Naive thymus-derived CD4-positive, alpha-beta T cell (primary cell): ENCODE measurements at regions not wholly inside any gene's neighbourhood (a gene's known extent, or its start where the extent isn't known, plus 50 kb on each side); places are given as distances from the start of the nearest gene placed in this dataset.

Experiments
- ATAC-seq: fragments of 150-1000 bp; cut with Tn5 transposase; 2 replicates; pipeline ENCODE4 v1.10.0; 2021; ENCODE audit warnings: mild to moderate bottlenecking, moderate library complexity
- CTCF ChIA-PET: fragments of 350-600 bp; sonication (Branson Sonifier 250); formaldehyde crosslinking; loops from one replicate; lab custom pipeline; 2021; ENCODE audit warnings: antibody characterized with exemption; lab: Charles Lee
- POLR2A ChIA-PET: fragments of 350-600 bp; sonication (Branson Sonifier 250); formaldehyde crosslinking; loops from one replicate; lab custom pipeline; 2021; ENCODE audit warnings: antibody characterized with exemption, inconsistent platforms; lab: Charles Lee
- DNase-seq, 9 donors: peaks; one replicate each; pipeline versions ENCODE4 v3.0.0 to v3.0.0-alpha.2; 2020 to 2022; ENCODE audit warnings: mixed read lengths in 1 of 9
- H3K27ac ChIP-seq: one replicate; pipeline ENCODE4 v1.7.0; 2013; ENCODE audit warnings: mild to moderate bottlenecking, low read depth, low read length, moderate library complexity
- H3K27me3 ChIP-seq, 2 donors: one replicate each; pipeline ENCODE4 v1.7.0; 2013; ENCODE audit warnings: low read length in 2 of 2, mild to moderate bottlenecking in 2 of 2, moderate library complexity in 2 of 2; ENCODE audit not compliant: control insufficient read depth in 2 of 2, insufficient read depth in 2 of 2
- H3K36me3 ChIP-seq, 3 experiments: 1 replicate in 2 of 3; 2 replicates in 1 of 3; pipeline ENCODE4 v1.7.0; 2013; ENCODE audit warnings: low read length in 3 of 3, mild to moderate bottlenecking in 3 of 3, moderate library complexity in 1 of 3; ENCODE audit not compliant: insufficient read depth in 3 of 3, control insufficient read depth in 2 of 3
- H3K4me1 ChIP-seq, 2 donors: one replicate each; pipeline ENCODE4 v1.7.0; 2013; ENCODE audit warnings: low read length in 2 of 2, mild to moderate bottlenecking in 2 of 2, moderate library complexity in 1 of 2; ENCODE audit not compliant: control insufficient read depth in 2 of 2, insufficient read depth in 2 of 2
- H3K4me3 ChIP-seq: 2 replicates; pipeline ENCODE4 v1.7.0; 2013; ENCODE audit warnings: mild to moderate bottlenecking, low read length
- H3K9me3 ChIP-seq, 3 experiments: 1 replicate in 2 of 3; 2 replicates in 1 of 3; pipeline ENCODE4 v1.7.0; 2013; ENCODE audit warnings: low read length in 3 of 3; ENCODE audit not compliant: control insufficient read depth in 2 of 3
- H3K27ac Mint-ChIP-seq, 9 donors: one replicate each; pipeline ENCODE4 v1.8.0; 2020 to 2022; ENCODE audit warnings: mixed read lengths in 9 of 9, mild to moderate bottlenecking in 8 of 9, moderate library complexity in 5 of 9, inconsistent platforms in 2 of 9
- H3K27me3 Mint-ChIP-seq, 5 donors: one replicate each; pipeline ENCODE4 v1.8.0; 2021 to 2022; ENCODE audit warnings: mixed read lengths in 5 of 5, mild to moderate bottlenecking in 1 of 5
- H3K36me3 Mint-ChIP-seq, 5 donors: one replicate each; pipeline ENCODE4 v1.8.0; 2020 to 2022; ENCODE audit warnings: mixed read lengths in 5 of 5, mild to moderate bottlenecking in 3 of 5, inconsistent platforms in 1 of 5
- H3K4me1 Mint-ChIP-seq, 7 donors: one replicate each; pipeline ENCODE4 v1.8.0; 2020 to 2022; ENCODE audit warnings: mixed read lengths in 7 of 7, mild to moderate bottlenecking in 3 of 7, inconsistent platforms in 1 of 7
- H3K4me3 Mint-ChIP-seq, 10 donors: one replicate each; pipeline ENCODE4 v1.8.0; 2020 to 2022; ENCODE audit warnings: mild to moderate bottlenecking in 10 of 10, mixed read lengths in 10 of 10, moderate library complexity in 6 of 10, inconsistent platforms in 2 of 10
- H3K9me3 Mint-ChIP-seq, 11 donors: one replicate each; pipeline ENCODE4 v1.8.0; 2020 to 2022; ENCODE audit warnings: mixed read lengths in 11 of 11, mild to moderate bottlenecking in 4 of 11, inconsistent platforms in 1 of 11, moderate library complexity in 1 of 11
- intact Hi-C, 2 donors: fragments of 100-400 bp; cut with micrococcal nuclease; formaldehyde crosslinking; loops; one replicate each; pipeline ENCODE4 v1.15.1; 2023

DNA sequence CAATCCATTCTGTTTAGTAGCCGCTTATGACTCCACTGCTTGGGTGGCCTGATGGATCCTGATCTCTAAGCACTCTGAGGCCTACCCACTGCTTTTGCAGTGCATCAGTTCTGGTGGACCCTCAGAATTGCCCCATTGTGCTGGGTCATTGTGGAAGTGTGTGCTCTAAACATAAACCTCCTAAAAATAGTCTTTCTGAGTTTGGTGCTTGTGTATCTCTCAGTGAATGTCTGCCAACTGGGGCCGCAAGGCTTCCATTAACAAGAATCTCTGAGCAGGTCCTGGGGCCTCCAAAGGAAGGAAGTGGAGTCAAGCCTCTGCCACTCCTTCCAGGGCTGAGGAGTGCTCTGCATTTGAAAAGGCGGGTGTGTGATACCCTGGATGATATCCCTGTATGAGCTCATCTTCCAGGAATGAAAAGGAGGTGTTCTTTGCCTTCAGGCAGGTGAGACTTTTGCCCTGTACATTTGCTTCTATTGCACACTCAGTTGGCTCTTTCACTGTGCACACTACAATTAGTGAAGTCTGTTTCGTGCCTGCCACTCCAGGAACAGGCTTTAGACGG lies 80.0 kb upstream of the CACNA2D3 start:
- intact Hi-C loops, result no loop called here
- CTCF ChIA-PET, result no interaction called here
- Histone ChIP-seq H3K4me1 (no peaks in the 10 kb centered on the region), H3K27ac (no peak overlapping the region), H3K9me3 (no peaks in the 10 kb centered on the region), H3K27me3 (no peaks in the 10 kb centered on the region), H3K4me3 (no peak overlapping the region), H3K36me3 (no peaks in the 10 kb centered on the region)
- DNase-seq, result no peak
- Mint-ChIP-seq H3K9me3 (peaks cover 0 to 2% (median 0%) of the 10 kb centered on the region in 11 donors), H3K4me3 (no peak overlapping the region), H3K27ac (no peak overlapping the region), H3K36me3 (no peaks in the 10 kb centered on the region), H3K27me3 (peaks cover 0 to 21% (median 0%) of the 10 kb centered on the region in 5 donors), H3K4me1 (no peaks in the 10 kb centered on the region)
- POLR2A ChIA-PET, result no interaction called here
- ATAC-seq, result no peak

DNA sequence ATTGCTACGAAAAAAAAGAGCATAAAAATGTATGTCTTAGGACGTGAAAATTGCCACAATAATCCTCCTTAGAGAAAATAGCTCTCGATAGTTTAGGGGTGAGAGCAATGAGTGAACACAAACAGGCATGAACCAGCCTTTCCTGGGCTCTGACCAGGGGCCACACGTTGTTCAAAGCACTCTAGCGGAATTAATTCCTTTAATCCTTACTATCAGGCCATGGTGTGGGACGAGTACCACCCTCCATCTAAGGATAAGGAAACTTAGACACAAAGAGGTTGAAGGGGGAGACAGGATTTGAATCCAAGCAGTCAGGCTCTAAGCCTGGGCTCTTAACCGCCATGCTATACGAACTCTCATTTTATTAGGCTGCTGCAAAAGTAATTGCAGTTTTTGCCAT lies 81.9 kb upstream of the CACNA2D3 start:
- CTCF ChIA-PET, result interaction anchor here (0.9 kb wide), 1 partner anchor 44 kb away, joined by 3 read pairs; no protein-coding TSS in a partner anchor
- Mint-ChIP-seq H3K36me3 (no peaks in the 10 kb centered on the region), H3K27me3 (peaks cover 0 to 17% (median 0%) of the 10 kb centered on the region in 5 donors), H3K4me3 (no peak overlapping the region), H3K9me3 (peaks cover 0 to 4% (median 0%) of the 10 kb centered on the region in 11 donors), H3K27ac (no peak overlapping the region), H3K4me1 (no peaks in the 10 kb centered on the region)
- Histone ChIP-seq H3K27ac (no peak overlapping the region), H3K9me3 (no peaks in the 10 kb centered on the region), H3K4me1 (no peaks in the 10 kb centered on the region), H3K27me3 (no peaks in the 10 kb centered on the region), H3K4me3 (no peak overlapping the region), H3K36me3 (no peaks in the 10 kb centered on the region)
- ATAC-seq, result no peak
- no peak for DNase-seq
- POLR2A ChIA-PET, result no interaction called here
- intact Hi-C loops, result no loop called here

GRCh38 chr3:54038391-54038790 lies 84.0 kb upstream of the CACNA2D3 start:
- Histone ChIP-seq H3K27ac (no peak overlapping the region), H3K4me1 (no peaks in the 10 kb centered on the region), H3K36me3 (no peaks in the 10 kb centered on the region), H3K4me3 (no peak overlapping the region), H3K9me3 (no peaks in the 10 kb centered on the region), H3K27me3 (no peaks in the 10 kb centered on the region)
- ATAC-seq (no peak), DNase-seq (no peak)
- POLR2A ChIA-PET, result no interaction called here
- H3K4me1 Mint-ChIP-seq, result no peaks in the 10 kb centered on the region
- H3K4me3 Mint-ChIP-seq, result no peak overlapping the region
- intact Hi-C loops, result no loop called here
- CTCF ChIA-PET, result no interaction called here
- H3K27ac Mint-ChIP-seq, result no peak overlapping the region
- peaks cover 0 to 12% (median 0%) of the 10 kb centered on the region in 5 donors for H3K27me3 Mint-ChIP-seq
- peaks cover 0 to 4% (median 0%) of the 10 kb centered on the region in 11 donors for H3K9me3 Mint-ChIP-seq
- no peaks in the 10 kb centered on the region for H3K36me3 Mint-ChIP-seq

DNA sequence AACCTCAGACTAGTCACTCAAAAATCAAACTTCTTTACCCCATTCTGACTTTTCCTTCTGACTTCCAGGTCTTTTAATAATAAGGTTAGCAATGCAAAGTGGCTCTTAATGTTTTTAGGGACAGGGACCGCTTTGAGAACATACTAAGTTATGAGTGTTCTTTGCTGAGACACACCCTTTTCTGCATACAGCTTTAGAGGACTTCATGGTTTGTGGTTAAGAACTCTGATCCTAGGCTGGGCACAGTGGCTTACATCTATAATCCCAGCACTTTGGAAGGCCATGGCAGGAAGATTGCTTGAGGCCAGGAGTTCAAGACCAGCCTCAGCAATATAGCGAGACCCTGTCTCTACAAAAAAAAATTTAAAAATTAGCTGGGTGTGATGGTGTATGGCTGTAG lies 85.8 kb upstream of the CACNA2D3 start:
- Mint-ChIP-seq H3K36me3 (no peaks in the 10 kb centered on the region), H3K4me3 (no peak overlapping the region), H3K27ac (no peak overlapping the region), H3K4me1 (no peaks in the 10 kb centered on the region), H3K9me3 (peaks cover 0 to 4% (median 0%) of the 10 kb centered on the region in 11 donors), H3K27me3 (peaks cover 0 to 7% (median 0%) of the 10 kb centered on the region in 5 donors)
- Histone ChIP-seq H3K4me3 (no peak overlapping the region), H3K36me3 (no peaks in the 10 kb centered on the region), H3K27ac (no peak overlapping the region), H3K9me3 (no peaks in the 10 kb centered on the region), H3K4me1 (no peaks in the 10 kb centered on the region), H3K27me3 (no peaks in the 10 kb centered on the region)
- no peak for DNase-seq
- no peak for ATAC-seq
- CTCF ChIA-PET, result no interaction called here
- POLR2A ChIA-PET, result no interaction called here
- intact Hi-C loops, result no loop called here

DNA sequence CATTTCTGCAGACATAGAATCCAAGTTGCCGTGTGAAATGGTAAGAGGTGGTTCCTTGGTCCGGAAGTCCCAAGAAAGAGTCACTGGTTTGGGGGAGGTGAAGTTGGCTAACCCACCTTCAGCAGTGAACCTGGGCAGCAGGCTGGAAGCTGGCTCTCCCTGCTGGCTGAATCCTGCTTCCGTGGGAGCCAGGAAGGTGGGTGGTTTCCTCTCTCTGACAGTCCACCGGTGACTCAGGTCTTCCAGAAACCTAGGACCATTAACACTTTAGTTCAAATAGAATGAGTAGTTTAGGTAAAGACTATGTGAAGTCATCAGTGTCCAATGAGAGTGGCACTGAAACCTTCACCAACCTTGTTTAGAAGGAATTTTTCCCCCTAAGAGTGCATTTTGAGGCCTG lies 87.4 kb upstream of the CACNA2D3 start:
- POLR2A ChIA-PET, result no interaction called here
- no peak overlapping the region for H3K4me3 Mint-ChIP-seq
- H3K4me1 ChIP-seq, result no peaks in the 10 kb centered on the region
- CTCF ChIA-PET, result no interaction called here
- no peak overlapping the region for H3K4me3 ChIP-seq
- intact Hi-C loops, result no loop called here
- H3K9me3 ChIP-seq, result no peaks in the 10 kb centered on the region
- no peaks in the 10 kb centered on the region for H3K4me1 Mint-ChIP-seq
- no peaks in the 10 kb centered on the region for H3K27me3 ChIP-seq
- peaks cover 0 to 4% (median 0%) of the 10 kb centered on the region in 11 donors for H3K9me3 Mint-ChIP-seq
- H3K36me3 Mint-ChIP-seq, result no peaks in the 10 kb centered on the region
- ATAC-seq (no peak), DNase-seq (no peak)
- no peaks in the 10 kb centered on the region for H3K36me3 ChIP-seq
- no peak overlapping the region for H3K27ac Mint-ChIP-seq
- no peak overlapping the region for H3K27ac ChIP-seq
- peaks cover 0 to 7% (median 0%) of the 10 kb centered on the region in 5 donors for H3K27me3 Mint-ChIP-seq

DNA sequence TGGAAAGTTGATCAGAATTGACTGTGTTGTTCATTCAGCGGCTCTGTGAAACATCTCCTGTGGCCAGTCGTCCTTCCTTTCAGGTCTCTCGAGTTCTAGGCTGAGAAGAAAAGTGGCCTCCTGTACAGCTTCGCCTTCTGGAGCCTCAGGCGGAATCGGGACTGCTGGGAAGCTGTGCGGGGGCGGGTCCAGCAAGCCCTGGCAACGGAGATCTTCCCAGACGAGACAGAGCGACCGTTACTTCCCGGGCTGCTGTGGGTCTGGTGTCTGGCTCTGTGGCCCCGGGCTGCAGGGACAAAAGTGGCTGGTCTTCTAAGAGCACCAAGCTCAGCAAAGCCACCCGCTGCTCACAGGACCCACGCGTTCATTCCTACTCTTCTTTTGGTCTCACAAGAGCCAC lies 88.6 kb upstream of the CACNA2D3 start:
- H3K4me3 Mint-ChIP-seq, result no peak overlapping the region
- Histone ChIP-seq H3K36me3 (no peaks in the 10 kb centered on the region), H3K9me3 (no peaks in the 10 kb centered on the region), H3K4me3 (no peak overlapping the region), H3K27ac (no peak overlapping the region), H3K4me1 (no peaks in the 10 kb centered on the region), H3K27me3 (no peaks in the 10 kb centered on the region)
- H3K9me3 Mint-ChIP-seq, result peaks cover 0 to 4% (median 0%) of the 10 kb centered on the region in 11 donors
- no peak for DNase-seq
- ATAC-seq, result no peak
- ChIA-PET POLR2A (no interaction called here), CTCF (no interaction called here)
- intact Hi-C loops, result no loop called here
- H3K36me3 Mint-ChIP-seq, result no peaks in the 10 kb centered on the region
- no peaks in the 10 kb centered on the region for H3K4me1 Mint-ChIP-seq
- peaks cover 0 to 7% (median 0%) of the 10 kb centered on the region in 5 donors for H3K27me3 Mint-ChIP-seq
- no peak overlapping the region for H3K27ac Mint-ChIP-seq

DNA sequence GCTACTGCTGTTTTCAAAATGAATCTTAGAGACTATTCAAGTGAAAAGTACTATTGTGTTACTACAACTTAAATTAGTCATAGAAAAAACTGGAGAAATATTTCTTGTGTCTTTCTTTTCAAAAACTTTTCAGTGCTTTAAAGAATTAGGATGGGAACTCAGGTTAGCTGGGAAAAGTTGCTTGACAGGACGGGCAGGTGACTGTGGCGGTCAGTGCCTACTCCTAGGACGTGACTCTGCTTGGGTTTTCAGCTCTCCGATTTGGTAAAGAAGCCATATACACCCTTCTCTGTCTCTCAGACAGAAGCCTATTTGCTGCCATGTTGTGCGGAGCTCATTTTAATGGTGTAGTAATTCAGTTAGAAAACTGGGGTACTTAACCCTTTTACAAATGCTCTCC lies 89.8 kb upstream of the CACNA2D3 start:
- POLR2A ChIA-PET, result no interaction called here
- no peaks in the 10 kb centered on the region for H3K9me3 ChIP-seq
- H3K4me3 ChIP-seq, result no peak overlapping the region
- H3K27ac ChIP-seq, result no peak overlapping the region
- no peaks in the 10 kb centered on the region for H3K36me3 ChIP-seq
- CTCF ChIA-PET, result no interaction called here
- no peak for DNase-seq
- H3K27ac Mint-ChIP-seq, result no peak overlapping the region
- H3K4me1 Mint-ChIP-seq, result no peaks in the 10 kb centered on the region
- peaks cover 0 to 7% (median 0%) of the 10 kb centered on the region in 5 donors for H3K27me3 Mint-ChIP-seq
- no peak overlapping the region for H3K4me3 Mint-ChIP-seq
- H3K27me3 ChIP-seq, result no peaks in the 10 kb centered on the region
- ATAC-seq, result no peak
- H3K9me3 Mint-ChIP-seq, result peaks cover 0 to 4% (median 0%) of the 10 kb centered on the region in 11 donors
- intact Hi-C loops, result no loop called here
- no peaks in the 10 kb centered on the region for H3K4me1 ChIP-seq
- no peaks in the 10 kb centered on the region for H3K36me3 Mint-ChIP-seq
